Neural progenitor cell (in vitro differentiated cells): ENCODE measurements at regions not wholly inside any gene's neighbourhood (a gene's known extent, or its start where the extent isn't known, plus 50 kb on each side); places are given as distances from the start of the nearest gene placed in this dataset.

Experiments
- CTCF ChIP-seq: fragments of 200-600 bp; sonication (generic); IDR thresholded peaks from 2 replicates; pipeline ENCODE4 v1.5.1; 2017; ENCODE audit warnings: antibody characterized with exemption, mild to moderate bottlenecking
- EZH2phosphoT487 ChIP-seq: fragments of 200-600 bp; sonication (generic); IDR thresholded peaks from 2 replicates; pipeline ENCODE4 v1.6.1; 2017; ENCODE audit warnings: antibody characterized with exemption

GRCh38 chr1:187046293-187046692 is 217.5 kb downstream of the PLA2G4A start:
- TF ChIP-seq CTCF (no peak), EZH2phosphoT487 (no peak)
